ENCODE measurements at regions not wholly inside any gene's neighbourhood (a gene's known extent, or its start where the extent isn't known, plus 50 kb on each side); places are given as distances from the start of the nearest gene placed in this dataset.

GRCh38 chr4:81647388-81647787 lies 175.7 kb upstream of the RASGEF1B start:
- Histone ChIP-seq H3K27ac (ENCODE audit: low read length) (no peak overlapping the region), H3K27me3 (ENCODE audit: control insufficient read depth, insufficient read depth, low read length) (no peaks in the 10 kb centered on the region), H3K36me3 (ENCODE audit: control insufficient read depth, insufficient read depth, low read length) (no peaks in the 10 kb centered on the region), H3K9me3 (ENCODE audit: control insufficient read depth, low read depth, low read length) (no peaks in the 10 kb centered on the region), H3K4me3 (ENCODE audit: low read length) (no peak overlapping the region), H3K4me1 (ENCODE audit: control insufficient read depth, insufficient read depth, low read length) (peaks cover 3% of the 10 kb centered on the region)
- no CpG with 5 or more reads among the region's 2 CpGs for WGBS (ENCODE audit: insufficient coverage, low lambda C conversion rate)
- no peak for DNase-seq

GRCh38 chr4:81642543-81642942 lies 170.8 kb upstream of the RASGEF1B start:
- no peaks in the 10 kb centered on the region for H3K36me3 ChIP-seq (ENCODE audit: control insufficient read depth, insufficient read depth, low read length)
- no peaks in the 10 kb centered on the region for H3K4me1 ChIP-seq (ENCODE audit: control insufficient read depth, insufficient read depth, low read length)
- no peaks in the 10 kb centered on the region for H3K9me3 ChIP-seq (ENCODE audit: control insufficient read depth, low read depth, low read length)
- no peaks in the 10 kb centered on the region for H3K27me3 ChIP-seq (ENCODE audit: control insufficient read depth, insufficient read depth, low read length)
- no CpG with 5 or more reads among the region's 3 CpGs for WGBS (ENCODE audit: insufficient coverage, low lambda C conversion rate)
- no peak overlapping the region for H3K4me3 ChIP-seq (ENCODE audit: low read length)
- no peak overlapping the region for H3K27ac ChIP-seq (ENCODE audit: low read length)
- DNase-seq, result no peak

DNA sequence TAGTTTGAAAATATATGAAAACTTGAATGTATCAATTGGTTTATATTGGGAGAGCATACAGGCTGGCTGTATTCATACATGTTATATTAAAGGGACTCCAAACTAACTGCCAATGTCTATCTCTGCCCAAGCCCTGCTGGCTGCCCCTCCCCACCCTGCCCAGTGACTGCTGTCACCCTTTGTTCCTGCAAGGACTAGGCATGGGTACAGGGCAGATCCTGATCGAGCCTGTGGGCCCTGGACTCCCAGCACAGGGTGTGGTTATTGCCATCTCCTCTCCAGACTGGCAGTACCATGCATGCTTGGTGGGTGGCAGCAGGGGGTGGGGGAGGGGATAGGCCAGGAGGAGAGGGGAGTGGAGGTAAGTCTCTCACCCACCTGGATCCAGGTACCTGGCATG lies 167.5 kb upstream of the RASGEF1B start:
- no peak for DNase-seq
- Histone ChIP-seq H3K4me3 (ENCODE audit: low read length) (no peak overlapping the region), H3K9me3 (ENCODE audit: control insufficient read depth, low read depth, low read length) (no peaks in the 10 kb centered on the region), H3K27ac (ENCODE audit: low read length) (no peak overlapping the region), H3K36me3 (ENCODE audit: control insufficient read depth, insufficient read depth, low read length) (no peaks in the 10 kb centered on the region), H3K4me1 (ENCODE audit: control insufficient read depth, insufficient read depth, low read length) (peaks cover 5% of the 10 kb centered on the region), H3K27me3 (ENCODE audit: control insufficient read depth, insufficient read depth, low read length) (no peaks in the 10 kb centered on the region)
- WGBS (ENCODE audit: insufficient coverage, low lambda C conversion rate), result no CpG with 5 or more reads among the region's 1 CpG

DNA sequence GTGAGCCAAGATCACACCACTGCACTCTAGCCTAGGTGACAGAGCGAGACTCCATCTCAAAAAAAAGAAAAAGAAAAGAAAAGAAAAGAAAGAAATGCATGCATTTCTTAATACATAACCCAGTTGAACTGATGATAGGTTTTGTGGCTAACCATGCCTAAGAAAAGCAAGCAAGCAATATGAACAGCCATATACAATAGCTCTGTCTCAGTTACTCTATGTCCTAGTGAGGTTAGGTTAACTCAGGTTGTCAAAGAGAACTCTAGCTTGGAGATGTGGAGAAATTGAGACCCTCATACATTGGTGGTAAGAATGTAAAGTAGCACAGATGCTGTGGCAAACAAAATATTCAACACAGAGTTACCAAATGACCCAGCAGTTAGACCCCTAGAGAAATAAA lies 167.0 kb upstream of the RASGEF1B start:
- Histone ChIP-seq H3K36me3 (ENCODE audit: control insufficient read depth, insufficient read depth, low read length) (no peaks in the 10 kb centered on the region), H3K4me3 (ENCODE audit: low read length) (no peak overlapping the region), H3K27me3 (ENCODE audit: control insufficient read depth, insufficient read depth, low read length) (no peaks in the 10 kb centered on the region), H3K27ac (ENCODE audit: low read length) (no peak overlapping the region), H3K4me1 (ENCODE audit: control insufficient read depth, insufficient read depth, low read length) (peaks cover 5% of the 10 kb centered on the region), H3K9me3 (ENCODE audit: control insufficient read depth, low read depth, low read length) (no peaks in the 10 kb centered on the region)
- no peak for DNase-seq
- no CpG with 5 or more reads among the region's 1 CpG for WGBS (ENCODE audit: insufficient coverage, low lambda C conversion rate)

- Histone ChIP-seq H3K4me1 (ENCODE audit: control insufficient read depth, insufficient read depth, low read length) (peaks cover 5% of the 10 kb centered on the region), H3K4me3 (ENCODE audit: low read length) (no peak overlapping the region), H3K9me3 (ENCODE audit: control insufficient read depth, low read depth, low read length) (no peaks in the 10 kb centered on the region), H3K27ac (ENCODE audit: low read length) (peak overlapping the region; percentile 66), H3K27me3 (ENCODE audit: control insufficient read depth, insufficient read depth, low read length) (no peaks in the 10 kb centered on the region), H3K36me3 (ENCODE audit: control insufficient read depth, insufficient read depth, low read length) (no peaks in the 10 kb centered on the region)
- WGBS (ENCODE audit: insufficient coverage, low lambda C conversion rate), result 37% methylated on average over 2 of the region's 6 CpGs
- DNase-seq, result peak; percentile 70 to 83
Measured at GRCh38 chr4:81635739-81636138, 164.0 kb upstream of the RASGEF1B start.

DNA sequence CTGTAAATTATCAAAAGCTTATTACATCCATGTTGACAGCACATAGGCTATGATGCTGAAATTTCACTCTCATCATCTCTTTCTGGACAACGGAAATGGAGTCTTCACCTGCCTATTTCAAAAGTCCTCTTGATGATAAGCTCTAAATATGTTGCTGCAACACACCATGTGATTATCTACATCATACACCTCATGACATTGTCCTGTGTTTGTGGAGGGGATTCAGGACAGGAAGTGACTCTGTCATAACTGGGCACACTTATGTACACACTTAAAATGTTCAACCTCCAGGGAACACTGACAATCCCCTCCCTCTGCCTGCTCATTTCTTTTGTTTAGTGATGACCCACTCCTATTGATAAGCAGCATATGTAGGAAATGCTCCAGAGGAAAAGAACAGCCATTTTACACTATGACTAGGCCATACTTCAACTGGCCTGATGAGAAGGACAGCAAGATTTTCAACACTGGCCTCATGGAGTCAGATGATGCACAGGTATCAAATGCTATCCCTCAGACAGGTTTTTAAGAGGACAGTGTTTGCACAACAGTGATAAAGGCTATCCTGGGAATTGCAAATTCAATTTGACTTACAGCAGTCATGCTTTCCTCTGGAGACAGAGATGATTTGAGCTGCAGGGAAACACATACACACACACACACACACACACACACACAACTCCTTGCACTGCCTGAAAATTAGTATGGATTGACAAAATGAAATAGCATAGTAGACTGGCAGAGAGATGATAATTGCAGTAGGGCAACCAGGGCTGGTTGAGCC lies 163.3 kb upstream of the RASGEF1B start:
- peak; percentile 38 to 54 for DNase-seq
- H3K4me1 ChIP-seq (ENCODE audit: control insufficient read depth, insufficient read depth, low read length), result peaks cover 5% of the 10 kb centered on the region
- H3K27ac ChIP-seq (ENCODE audit: low read length), result peak overlapping the region; percentile 66
- no CpG with 5 or more reads among the region's 1 CpG for WGBS (ENCODE audit: insufficient coverage, low lambda C conversion rate)
- no peaks in the 10 kb centered on the region for H3K36me3 ChIP-seq (ENCODE audit: control insufficient read depth, insufficient read depth, low read length)
- no peak overlapping the region for H3K4me3 ChIP-seq (ENCODE audit: low read length)
- H3K27me3 ChIP-seq (ENCODE audit: control insufficient read depth, insufficient read depth, low read length), result no peaks in the 10 kb centered on the region
- no peaks in the 10 kb centered on the region for H3K9me3 ChIP-seq (ENCODE audit: control insufficient read depth, low read depth, low read length)

GRCh38 chr4:81634165-81634564 lies 162.5 kb upstream of the RASGEF1B start:
- WGBS (ENCODE audit: insufficient coverage, low lambda C conversion rate), result 90% methylated on average over 2 of the region's 4 CpGs
- Histone ChIP-seq H3K27me3 (ENCODE audit: control insufficient read depth, insufficient read depth, low read length) (no peaks in the 10 kb centered on the region), H3K9me3 (ENCODE audit: control insufficient read depth, low read depth, low read length) (no peaks in the 10 kb centered on the region), H3K4me1 (ENCODE audit: control insufficient read depth, insufficient read depth, low read length) (peaks cover 9% of the 10 kb centered on the region), H3K27ac (ENCODE audit: low read length) (peak overlapping the region; percentile 53), H3K36me3 (ENCODE audit: control insufficient read depth, insufficient read depth, low read length) (no peaks in the 10 kb centered on the region), H3K4me3 (ENCODE audit: low read length) (no peak overlapping the region)
- no peak for DNase-seq

DNA sequence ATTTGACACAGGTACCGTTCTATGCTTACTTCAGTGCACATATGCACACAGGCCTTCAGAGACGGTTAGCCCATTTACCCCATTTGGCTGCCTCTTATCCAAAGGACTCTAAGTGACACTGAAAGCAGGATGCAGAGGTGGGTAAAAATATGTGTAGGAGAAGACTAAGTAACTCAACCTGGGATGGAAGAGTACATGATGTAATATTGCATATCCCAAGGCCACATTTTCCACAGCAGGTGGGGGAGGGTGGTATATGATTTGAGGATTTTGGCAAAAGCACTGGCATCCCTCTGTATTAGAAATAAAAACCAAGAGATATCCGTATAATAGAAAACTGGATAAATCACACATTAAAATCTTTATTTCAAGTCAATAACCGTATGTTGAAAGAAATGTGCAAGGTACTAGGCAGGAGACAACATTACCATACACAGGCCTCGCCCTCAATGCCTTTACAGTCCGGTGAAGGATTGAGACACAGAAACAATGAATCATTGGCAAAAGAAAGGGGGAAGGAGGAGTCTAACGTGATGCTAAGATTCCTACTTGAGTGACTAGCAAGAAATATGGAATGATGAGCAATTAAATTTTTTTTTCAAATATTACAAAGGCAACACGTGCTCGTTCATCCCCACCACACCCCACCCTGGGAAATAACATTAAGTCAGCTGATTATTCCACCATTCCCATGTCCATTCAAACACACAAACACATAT lies 161.0 kb upstream of the RASGEF1B start:
- Histone ChIP-seq H3K27me3 (ENCODE audit: control insufficient read depth, insufficient read depth, low read length) (no peaks in the 10 kb centered on the region), H3K4me3 (ENCODE audit: low read length) (no peak overlapping the region), H3K27ac (ENCODE audit: low read length) (no peak overlapping the region), H3K4me1 (ENCODE audit: control insufficient read depth, insufficient read depth, low read length) (peaks cover 15% of the 10 kb centered on the region), H3K36me3 (ENCODE audit: control insufficient read depth, insufficient read depth, low read length) (no peaks in the 10 kb centered on the region), H3K9me3 (ENCODE audit: control insufficient read depth, low read depth, low read length) (no peaks in the 10 kb centered on the region)
- DNase-seq, result no peak
- 67% methylated on average over 6 of the region's 9 CpGs for WGBS (ENCODE audit: insufficient coverage, low lambda C conversion rate)

GRCh38 chr4:81631958-81632441 lies 160.3 kb upstream of the RASGEF1B start:
- 80% methylated on average over 1 of the region's 4 CpGs for WGBS (ENCODE audit: insufficient coverage, low lambda C conversion rate)
- Histone ChIP-seq H3K27me3 (ENCODE audit: control insufficient read depth, insufficient read depth, low read length) (no peaks in the 10 kb centered on the region), H3K9me3 (ENCODE audit: control insufficient read depth, low read depth, low read length) (no peaks in the 10 kb centered on the region), H3K27ac (ENCODE audit: low read length) (no peak overlapping the region), H3K36me3 (ENCODE audit: control insufficient read depth, insufficient read depth, low read length) (no peaks in the 10 kb centered on the region), H3K4me1 (ENCODE audit: control insufficient read depth, insufficient read depth, low read length) (peaks cover 17% of the 10 kb centered on the region), H3K4me3 (ENCODE audit: low read length) (no peak overlapping the region)
- no peak for DNase-seq

- peaks cover 13% of the 10 kb centered on the region for H3K4me1 ChIP-seq (ENCODE audit: control insufficient read depth, insufficient read depth, low read length)
- no peak overlapping the region for H3K27ac ChIP-seq (ENCODE audit: low read length)
- 100% methylated on average over 1 of the region's 4 CpGs for WGBS (ENCODE audit: insufficient coverage, low lambda C conversion rate)
- no peaks in the 10 kb centered on the region for H3K9me3 ChIP-seq (ENCODE audit: control insufficient read depth, low read depth, low read length)
- H3K4me3 ChIP-seq (ENCODE audit: low read length), result no peak overlapping the region
- H3K27me3 ChIP-seq (ENCODE audit: control insufficient read depth, insufficient read depth, low read length), result no peaks in the 10 kb centered on the region
- no peaks in the 10 kb centered on the region for H3K36me3 ChIP-seq (ENCODE audit: control insufficient read depth, insufficient read depth, low read length)
- no peak for DNase-seq
Measured at GRCh38 chr4:81629366-81629765, 157.7 kb upstream of the RASGEF1B start.
